GM18907 (cell line): ENCODE measurements at regions not wholly inside any gene's neighbourhood (a gene's known extent, or its start where the extent isn't known, plus 50 kb on each side); places are given as distances from the start of the nearest gene placed in this dataset.

ENCODE experiments used
- ATAC-seq: cut with Tn5 transposase; IDR thresholded peaks from one replicate; pipeline ENCODE4 v1.9.1; 2021; ENCODE audit warnings: mild to moderate bottlenecking, moderate library complexity; ENCODE audit not compliant: unreplicated experiment

DNA sequence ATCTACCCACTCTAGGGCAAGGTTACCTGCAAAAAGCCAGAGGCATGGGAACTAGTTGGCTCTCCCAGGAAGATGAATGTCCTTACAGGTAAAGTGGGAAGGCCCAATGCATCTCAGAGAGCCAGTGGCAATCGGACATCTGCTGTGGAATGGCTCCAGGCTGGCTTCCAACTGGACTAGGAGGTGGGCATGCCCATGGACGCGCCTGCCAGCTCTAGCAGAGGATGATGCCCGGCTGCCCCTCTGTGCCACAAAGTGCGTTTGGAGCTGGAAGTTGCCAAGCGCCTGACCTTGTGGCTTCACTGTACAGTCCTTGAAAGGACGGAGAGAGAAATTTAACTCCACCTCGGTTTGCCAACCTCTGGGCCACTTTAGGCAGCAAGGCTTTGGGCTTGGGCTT is 84.4 kb downstream of the NR2F2 start:
- ATAC-seq, result no peak

DNA sequence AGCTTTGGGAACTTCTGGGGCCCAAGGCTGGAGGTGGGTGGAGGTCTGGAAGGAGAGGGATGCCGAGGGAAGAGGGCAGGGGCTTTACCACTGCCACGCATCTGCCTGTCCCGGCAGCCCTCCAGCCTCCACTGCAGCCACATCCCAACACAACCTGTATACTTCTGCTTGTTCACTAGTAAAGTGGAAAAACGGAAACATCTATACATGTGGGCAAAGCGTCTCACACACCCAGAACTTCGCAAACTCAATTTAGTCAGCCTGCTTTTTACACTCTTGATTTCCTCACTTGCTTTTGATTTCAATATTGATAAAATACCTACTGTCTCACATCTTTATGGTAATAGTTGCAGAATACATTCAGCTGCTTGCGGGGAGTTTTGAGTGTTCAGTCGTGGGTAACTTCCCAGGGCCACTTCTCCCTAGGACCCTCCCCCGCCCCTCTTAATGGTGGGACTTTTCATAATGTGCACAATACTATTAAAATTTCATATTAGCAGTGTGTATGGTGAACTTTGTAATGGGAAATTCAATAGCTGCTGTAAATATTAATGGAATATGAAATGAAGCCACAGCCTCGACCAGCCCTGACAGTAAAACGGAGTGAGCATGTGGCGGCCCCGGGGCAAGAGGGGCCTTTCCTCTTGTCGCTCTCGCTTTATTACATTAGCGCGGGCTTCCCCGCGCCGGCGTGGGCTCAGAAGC is 85.2 kb downstream of the NR2F2 start:
- no peak for ATAC-seq

DNA sequence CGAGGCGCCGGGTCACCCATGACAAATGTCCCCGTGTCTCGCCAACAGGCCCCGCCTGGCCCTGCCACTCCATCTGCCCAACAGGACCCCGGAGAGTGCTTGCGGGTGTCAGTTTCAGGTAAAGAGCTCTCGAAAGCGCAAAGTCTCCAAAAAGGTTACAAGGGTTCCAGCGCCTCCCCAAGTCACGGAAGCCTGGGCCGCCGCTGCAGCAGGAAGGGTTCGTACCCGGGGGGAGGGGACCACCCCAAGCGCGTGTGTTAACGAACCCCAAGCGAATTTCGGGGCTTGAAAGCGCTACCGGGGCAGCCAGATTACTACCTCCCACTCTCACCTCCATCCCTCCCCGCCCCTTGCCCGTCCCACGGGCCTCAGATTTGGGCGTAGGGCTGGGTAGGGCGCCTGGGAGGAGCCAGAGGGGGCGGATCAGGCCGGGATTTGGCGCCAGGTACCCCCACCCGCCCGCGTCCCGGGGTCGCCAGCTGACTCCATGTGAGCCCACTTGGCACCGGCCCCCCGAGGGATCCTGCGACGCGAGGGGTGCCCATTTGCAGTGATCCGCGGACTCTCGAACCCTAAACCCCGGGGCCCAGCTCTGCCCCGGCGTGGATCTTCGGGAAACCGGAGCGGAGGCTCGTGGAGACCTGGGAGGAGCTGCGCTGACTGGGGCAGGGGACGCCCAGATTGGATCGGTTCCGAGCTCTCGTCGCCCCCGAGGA is 85.9 kb downstream of the NR2F2 start:
- ATAC-seq, result no peak

DNA sequence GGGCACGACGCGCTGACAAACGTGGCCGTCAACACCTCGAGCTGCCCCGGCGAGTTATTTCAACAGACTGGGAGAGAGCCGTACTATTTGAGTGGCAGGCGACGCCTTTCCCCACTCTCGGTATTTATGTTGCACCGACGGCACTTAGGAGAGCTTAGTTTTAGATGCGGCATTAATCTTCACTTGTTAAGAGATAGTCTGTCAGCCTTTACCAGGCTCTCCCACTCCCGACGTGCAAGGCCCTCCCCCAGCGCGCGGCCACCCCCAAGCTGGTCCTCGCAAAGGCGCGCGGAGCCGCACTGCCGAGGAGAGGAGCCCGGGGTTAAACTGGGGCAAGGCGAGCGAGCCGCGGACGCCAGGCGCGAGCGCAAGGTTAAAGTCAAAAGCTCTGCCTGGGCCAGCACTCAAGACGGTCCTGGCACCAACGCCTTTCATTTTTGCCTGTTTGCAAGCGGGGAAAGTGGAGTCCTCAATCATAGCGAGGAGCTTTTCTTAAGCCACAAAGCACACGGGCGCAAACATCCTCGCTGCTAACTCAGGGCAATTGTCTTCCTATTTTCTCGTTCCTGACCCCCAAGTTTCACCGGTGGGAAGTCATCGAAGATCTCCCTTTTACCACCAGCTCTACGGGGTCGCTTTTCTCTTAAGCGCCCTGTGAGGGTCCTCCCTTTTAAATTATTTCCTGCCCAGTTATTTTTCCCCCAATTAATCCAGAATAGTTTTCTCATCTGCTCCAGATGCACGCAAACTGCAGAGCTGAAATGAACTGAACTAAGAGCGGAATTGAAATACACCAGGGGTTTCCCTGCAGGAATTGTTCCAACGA is 86.6 kb downstream of the NR2F2 start:
- ATAC-seq, result no peak

DNA sequence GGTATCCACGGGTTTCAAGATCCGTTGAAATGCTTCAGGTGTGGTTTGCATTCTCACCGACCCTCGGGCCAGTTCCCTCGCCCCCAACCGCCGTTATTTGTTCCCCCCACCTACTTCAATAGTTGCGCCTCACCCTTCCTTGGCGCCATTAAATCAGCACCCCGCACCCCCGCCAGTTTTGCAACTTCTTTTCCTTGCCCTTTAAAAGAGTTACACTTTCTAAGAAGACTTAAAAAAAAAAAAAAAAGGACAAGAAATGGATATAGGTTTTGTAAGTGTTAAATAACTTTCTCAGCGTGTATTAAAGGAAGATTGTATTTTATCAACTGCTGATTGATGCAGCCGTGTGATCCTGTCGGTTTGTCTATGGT is 87.2 kb downstream of the NR2F2 start:
- ATAC-seq, result no peak

DNA sequence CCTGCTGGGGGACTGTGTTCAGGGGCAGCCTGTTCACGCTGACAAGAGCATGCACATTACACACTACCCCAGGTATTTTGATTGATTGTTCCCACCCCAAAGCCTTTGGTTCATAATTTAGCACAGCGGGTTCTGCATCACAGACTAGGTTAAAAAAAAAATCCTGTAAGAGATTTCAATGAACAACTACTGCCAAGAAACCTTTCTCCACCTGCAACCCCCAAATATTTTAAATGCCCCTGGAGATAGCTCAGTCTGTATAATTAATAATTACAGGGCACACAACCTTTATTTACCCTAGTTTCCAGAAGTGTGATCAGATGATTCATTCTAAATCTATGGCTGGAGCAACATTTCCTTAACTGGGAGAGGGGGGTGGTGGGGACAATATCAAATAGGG is 87.6 kb downstream of the NR2F2 start:
- no peak for ATAC-seq

DNA sequence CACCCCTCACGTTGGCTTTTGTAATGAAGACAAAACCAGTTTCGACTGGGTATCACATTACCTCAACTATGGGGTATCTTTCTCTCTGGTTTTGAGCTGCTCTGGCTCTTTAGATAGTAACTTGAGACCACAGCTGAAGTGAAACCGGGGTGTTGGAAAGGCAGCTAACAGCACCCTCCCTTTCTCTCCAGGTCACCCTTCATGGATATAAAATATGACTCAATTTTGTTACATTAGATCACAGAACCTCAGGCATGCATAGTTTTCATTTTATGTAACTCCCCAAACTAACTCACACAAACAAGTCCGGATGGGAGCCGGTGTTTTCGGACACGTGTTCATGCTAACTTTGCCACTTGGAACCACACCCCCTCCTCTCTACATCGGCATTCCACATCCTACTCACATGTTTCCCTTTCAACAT is 90.7 kb downstream of the NR2F2 start:
- no peak for ATAC-seq

DNA sequence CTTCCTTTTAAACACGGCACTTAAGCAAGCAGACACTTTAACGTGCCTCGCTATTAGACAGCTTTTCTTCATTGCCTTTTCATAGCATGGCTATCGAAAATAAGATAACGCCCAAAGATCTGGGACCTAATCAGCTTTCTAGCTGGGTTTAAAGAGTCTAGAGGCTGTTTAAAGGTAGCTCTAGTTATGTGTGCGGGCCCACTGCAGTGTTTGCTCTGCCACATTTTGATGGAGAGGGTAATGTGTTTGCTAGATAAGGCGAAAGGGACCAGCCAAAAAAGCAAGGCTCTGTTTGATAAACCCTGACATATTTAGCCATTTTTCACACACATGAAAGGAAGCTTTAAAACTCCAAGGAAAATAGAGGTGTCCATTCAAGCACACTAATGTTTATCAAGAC is 91.6 kb downstream of the NR2F2 start:
- no peak for ATAC-seq

DNA sequence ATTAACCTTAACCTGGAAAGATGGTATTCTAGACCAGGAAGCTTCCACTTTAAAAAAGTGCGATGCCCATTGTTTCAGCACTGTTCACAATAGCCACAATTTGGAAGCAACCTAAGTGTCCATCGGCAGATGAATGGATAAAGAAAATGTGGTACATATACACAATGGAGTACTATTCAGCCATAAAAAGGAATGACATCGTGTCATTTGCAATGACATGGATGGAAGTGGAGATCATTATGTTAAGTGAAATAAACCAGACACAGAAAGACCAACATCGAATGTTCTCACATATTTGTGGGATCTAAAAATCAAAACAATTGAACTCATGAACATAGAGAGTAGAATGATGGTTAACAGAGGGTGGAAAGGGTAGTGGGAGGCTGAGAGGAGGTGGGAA is 94.2 kb downstream of the NR2F2 start:
- ATAC-seq, result no peak

DNA sequence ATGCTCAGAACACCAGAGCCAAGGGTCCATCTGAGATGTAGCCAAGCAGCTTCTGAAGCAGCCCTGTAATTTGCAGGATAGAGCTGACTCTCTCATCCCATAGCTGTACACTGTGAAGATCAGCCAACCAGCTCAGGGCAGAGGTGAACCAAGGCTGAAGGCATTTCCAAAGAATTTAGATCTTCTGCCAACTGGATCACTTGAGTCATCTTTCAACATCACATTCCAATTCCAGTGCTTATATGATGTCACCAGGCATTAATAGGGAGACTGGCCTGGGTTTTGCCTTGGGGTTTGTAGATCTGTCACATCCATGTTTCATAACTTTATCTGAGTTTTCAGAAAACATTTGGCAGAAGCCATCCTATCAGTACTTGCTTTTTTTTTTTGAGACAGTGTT is 98.2 kb downstream of the NR2F2 start:
- ATAC-seq, result no peak

DNA sequence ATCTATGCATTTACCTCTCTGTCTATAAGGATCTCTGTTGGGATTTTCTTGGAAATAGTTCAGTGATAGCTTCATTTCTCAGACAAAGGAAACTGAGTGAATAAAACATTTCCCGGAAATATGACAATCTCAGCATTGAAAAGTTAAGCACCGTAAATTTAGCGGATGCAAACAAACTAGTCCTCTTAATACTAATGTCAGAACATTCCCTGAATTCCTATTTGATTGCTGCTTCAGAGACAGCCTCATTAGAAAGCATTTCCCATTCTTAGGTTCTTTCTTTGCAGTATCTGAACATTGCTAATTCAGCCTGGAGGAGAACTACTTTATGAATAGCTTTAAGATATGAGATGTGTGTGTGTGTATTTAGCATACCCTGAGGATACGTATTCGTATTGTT is 101.3 kb downstream of the NR2F2 start:
- no peak for ATAC-seq

DNA sequence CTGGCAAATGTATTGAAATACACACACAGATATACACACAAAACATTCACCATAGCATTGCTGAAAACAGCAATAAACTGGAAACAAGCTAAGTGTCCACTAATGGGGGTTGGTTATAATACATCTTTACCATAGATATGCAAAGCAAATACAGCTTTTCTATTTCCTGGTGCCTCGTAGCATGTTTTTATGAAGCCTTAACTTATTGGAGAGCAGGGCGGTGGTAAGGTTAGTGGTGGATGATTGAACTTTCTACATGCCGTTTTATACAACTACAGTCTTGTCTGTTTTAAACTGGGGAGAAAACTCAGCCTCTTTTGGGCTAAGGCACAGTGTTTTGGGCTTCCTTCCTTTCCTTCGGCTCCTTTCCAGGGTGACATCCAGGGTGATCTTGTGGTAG is 104.5 kb downstream of the NR2F2 start:
- ATAC-seq, result no peak

DNA sequence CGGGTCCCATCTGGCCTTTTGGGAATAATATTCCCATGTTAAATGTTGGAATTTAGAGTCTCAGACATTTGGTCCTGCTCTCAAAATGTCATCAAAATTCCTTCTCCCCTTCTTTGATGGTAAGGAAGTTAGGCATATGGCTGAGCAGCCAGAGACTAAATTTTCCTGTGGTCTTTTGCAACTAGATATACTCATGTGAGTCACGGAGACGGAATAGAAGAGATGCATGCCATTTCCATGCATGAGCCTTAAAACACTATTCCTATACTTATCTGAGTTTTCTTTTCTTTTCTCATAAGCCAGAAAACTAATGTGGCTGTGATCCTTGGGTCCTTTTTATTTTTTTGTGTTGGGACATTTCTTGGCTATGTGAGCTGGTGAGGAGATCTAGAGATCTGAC is 105.3 kb downstream of the NR2F2 start:
- no peak for ATAC-seq

DNA sequence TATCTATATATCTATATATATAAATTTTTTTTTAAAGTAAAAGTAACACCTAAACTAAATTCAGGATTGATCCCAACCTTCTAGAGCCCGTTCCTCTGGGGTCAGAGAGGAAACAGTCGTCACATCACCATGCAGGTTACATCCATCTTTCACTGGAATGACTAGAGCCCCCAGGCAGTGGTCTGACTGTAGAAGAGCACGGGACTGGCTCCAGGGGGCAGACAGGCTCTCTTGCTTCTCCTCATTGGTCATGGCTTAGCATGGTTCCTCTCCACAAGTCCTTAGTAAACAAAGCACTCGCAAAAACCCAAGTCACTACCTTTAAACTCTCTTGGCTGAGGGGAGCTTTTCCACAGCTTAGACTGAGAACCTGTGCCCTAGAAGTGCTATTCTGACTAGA is 110.5 kb downstream of the NR2F2 start:
- ATAC-seq, result no peak

DNA sequence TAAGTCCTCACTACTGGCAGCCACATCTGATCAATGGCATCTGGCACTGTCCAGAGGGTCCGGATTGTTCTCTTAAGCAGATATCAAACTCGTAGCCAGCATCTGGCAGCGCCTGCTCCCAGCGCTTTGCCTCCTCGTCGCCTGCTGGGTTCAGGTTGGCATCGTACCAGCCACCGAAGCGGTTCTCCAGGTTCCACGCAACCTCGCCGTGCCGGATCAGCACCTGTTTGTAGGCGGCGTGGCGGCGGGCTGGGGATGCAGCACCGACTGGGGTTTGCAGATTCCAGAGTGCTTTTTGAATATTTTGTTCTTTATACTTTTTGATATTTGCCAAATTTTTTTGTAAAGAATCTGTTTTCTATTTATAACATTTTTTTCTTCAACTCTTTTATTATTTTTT is 111.6 kb downstream of the NR2F2 start:
- no peak for ATAC-seq

DNA sequence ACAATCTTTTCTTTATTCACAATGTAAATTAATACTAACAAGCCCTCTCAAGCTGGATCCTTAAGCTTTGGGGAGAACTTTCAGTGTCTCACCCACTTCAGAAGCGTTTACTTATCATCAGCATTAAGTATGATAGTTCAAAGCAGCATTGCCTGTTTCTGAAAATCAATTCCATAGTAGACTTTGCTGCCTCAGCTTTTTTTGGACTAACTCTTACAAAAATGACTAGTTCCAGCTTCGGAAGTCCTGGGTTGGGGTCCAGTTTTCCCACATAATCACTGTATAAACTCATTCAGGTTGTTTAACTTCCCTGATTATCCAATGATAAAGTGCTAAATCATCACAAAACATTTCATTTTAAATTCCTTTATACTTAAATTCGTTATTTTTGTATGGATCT is 114.4 kb downstream of the NR2F2 start:
- ATAC-seq, result no peak

DNA sequence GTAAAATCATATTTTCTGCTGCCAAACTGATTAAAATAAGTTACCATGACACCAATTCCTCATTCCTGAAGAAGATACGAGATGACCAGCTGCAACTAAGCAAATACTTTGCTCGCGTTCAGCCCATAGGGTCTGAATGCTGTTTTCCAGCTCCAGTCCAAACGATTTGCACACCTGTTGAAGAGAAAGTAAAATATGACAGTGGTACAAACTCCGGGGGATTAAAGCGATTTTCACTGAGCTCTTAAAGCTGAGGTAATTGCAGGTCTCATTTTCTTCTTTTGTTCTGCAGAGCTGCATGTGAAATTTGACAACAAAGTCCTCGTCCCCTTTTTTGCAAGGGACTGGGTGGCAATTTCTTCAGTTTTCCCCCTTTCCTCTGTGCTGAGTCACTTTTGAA is 118.4 kb downstream of the NR2F2 start:
- no peak for ATAC-seq

DNA sequence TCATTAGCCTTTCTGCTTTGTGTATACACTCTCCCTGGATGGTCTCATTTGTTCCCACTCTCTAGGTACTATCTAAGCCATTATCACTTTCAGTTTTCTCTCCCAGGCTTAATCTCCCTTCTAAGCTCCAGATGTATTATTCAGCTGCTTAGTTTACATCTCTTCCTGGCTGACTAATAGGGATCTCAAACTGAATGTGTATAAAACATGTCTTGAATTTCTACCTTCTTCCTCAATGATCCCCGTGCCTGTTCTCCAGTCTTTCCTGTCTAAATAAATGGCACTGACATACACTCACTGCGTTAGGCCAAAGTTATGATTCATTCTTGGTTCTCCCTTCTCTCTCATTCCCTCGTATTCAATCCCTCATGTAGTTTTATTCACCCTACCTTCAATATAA is 127.3 kb downstream of the NR2F2 start:
- ATAC-seq, result no peak

DNA sequence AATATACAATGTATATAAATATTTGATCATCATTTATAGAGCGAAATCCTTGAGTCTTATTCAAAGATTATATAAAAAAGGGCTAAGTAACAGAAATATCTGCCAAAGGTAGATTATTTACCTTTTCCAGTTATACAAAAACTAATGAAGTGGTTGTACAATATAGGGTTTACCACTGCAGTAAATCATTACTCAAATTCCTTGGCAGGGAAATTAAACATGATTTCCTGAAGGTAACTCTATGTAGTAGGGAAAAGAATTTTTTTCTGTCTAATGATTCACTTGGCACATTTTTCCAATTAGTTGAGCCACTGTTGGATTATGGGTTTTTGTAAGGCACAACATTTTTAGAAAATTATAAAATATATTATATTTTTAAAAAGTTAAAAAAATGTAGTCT is 129.6 kb downstream of the NR2F2 start:
- no peak for ATAC-seq

DNA sequence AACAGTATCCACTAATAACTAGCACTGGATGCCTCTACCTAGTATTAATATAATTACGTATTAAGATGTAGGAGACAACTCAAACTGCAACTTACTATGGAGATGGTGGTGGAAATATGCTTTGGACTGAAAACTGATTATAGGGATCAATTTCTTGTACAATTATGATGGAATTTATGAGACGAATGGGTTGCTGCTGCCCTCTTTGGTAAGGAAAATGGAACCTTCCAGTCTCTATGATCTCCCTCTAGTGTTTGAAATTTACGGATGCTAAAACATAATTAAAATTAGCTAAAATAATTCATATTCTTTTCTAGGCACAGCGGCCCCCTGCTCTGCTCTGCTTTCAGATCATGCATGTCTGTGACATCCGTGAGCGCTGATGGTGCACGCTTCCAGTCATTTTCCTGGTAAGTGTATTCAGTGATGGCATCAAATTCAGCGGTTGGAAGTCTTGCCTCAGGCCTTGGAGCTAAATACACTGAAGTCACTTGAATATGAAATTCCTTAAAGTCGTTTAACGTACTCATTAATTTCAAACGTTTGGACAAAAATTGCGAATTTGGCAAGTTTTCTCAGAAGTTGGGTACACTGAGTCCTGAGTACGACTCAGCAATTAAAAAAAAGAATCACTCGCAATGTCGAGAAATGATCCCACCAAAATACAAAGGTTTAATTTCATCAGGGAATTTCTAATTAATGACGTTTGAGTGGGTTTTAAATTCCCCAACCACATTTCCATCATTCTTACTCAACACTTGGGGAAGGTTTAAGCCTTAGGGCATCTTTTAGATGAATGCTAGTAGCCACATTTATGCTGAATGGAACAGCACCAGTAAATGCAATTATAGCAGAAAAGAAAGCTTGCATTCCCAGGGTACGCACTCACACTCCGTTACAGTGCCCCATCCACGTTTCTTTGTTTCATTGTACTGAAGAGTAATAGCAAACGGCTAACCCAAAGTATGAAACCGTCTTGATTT is 132.6 kb downstream of the NR2F2 start:
- no peak for ATAC-seq
